SHP77 treated with DMSO at 0.1 percent for 48 hours (cell line): ENCODE measurements at regions not wholly inside any gene's neighbourhood (a gene's known extent, or its start where the extent isn't known, plus 50 kb on each side); places are given as distances from the start of the nearest gene placed in this dataset.
"Not testable (repeated sequence)": the region's sequence is repeated elsewhere in the genome, so short reads cannot be mapped to it uniquely, and the experiment has no call there.

Source experiments
- DNase-seq: peaks from one replicate; lab custom pipeline; 2025; lab: John Stamatoyannopoulos, UW

DNA sequence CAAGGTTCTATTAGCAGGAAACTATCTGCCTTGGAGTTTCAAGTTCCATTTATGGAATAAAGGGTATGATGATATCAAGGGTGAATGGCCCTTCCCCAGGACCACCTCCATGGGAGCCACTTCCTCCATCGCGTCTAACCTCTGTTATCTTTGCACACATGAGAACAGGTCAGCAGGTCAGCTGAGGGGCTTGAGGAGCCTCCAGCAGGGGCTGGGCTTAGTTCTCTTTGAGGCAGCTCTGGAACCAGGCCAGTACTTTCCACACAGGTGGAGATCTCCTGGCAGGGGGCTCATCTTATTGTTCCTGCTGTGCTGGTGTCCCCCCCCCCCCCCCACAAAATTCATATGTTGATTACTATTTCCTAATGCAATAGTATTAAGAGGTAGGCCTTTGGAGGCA lies 472.2 kb upstream of the ZMIZ1 start:
- DNase-seq = no peak

- no peak for DNase-seq
Measured at GRCh38 chr10:78597796-78598555, 470.8 kb upstream of the ZMIZ1 start.

DNA sequence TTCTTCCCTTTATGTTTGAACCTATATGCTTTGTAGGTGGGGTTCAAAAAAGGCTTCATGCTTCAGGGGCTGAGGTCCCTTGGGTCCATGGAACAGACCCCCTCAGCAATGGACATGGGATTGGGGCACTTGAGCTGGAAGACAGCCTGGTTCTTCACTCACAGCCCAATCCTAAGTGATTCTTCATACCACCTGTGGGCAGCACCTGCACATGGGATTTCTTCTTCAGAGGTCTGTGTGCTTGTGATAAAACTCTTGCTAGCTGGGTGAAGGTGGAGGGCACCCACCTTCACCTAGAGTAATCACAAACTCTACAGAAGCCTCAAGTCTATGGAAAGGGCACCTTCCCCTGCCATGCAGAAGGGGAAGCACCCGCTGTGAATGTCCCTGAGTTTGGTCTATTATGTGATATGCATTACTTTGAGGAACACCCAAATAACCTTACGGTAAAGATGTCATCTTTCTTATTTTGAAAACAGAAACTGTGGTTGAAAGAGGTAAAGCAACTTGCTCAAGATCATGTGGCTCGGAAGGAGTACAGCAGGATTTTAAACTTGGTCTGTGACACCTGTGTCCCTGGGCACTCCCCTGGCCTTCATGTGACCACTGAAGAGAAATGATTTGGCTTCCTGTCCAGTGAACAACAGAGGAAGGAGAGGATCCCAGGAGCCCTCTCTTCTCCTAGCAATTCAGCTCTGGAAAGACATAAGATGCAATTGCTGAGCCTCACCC lies 469.5 kb upstream of the ZMIZ1 start:
- no peak for DNase-seq

DNA sequence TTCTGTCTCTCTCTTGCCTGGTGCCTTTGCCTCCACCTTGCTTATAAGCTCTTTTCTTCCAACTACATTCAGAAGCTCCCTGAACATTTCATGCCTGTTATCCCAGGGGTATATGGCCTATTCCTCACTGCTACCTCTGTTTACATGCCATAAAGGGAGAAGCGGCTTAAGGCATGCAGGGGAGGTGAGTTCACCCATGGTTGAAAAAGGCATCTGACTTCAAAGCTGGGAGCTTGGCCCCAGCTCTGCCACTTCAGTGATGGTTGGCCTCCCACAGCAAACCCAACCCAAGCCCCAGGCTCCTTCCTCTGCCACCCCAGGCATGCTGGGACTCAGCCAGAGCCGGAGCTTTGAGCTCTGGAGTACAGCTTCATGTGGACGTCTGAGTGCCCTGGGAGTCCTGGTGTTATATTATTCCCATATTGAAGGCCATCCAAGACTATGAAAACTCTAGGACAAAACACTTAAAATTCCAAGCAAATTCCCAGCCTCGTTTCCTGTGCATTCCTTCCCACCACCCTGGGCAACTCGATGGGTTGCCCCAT lies 468.6 kb upstream of the ZMIZ1 start:
- no peak for DNase-seq

DNA sequence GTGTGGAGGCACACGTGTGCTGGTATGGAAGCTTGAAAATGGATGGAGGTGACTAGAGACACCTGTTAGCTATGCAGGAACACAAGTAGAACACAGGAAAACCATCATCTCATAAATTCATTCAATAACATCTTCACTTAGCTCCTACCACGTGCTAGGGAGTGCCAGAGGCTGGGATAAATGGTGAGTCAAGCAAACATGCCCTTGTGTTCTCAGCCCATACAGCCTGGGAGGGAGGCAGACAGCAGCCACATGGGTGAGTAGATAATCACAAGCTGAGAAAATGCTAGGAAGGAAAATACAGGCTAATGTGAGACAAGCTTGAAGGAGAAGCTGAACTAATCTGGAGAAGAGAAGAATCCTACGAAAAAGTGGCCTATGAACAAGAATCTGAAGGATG lies 468.0 kb upstream of the ZMIZ1 start:
- DNase-seq = no peak

- DNase-seq = no peak
Measured at GRCh38 chr10:78602201-78602932, 466.4 kb upstream of the ZMIZ1 start.

DNA sequence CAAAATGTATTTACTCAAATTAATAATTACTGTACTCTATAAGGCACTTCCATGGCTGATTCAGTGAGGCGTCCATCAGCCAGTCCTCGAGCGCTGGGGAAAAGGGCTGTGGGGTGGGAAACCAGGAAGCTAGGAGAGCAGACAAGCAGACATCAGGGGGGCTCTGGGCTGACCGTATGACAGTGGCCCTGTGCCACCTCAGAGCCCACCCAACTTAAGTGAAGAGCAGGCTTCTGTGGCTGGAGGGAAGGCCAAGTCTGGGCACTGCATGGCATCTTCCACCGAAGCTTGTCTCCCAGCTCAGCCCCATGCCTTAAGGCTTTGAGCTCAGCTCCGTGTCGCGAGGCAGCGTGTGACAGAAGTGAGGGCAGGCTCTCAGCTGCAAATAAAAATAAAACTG lies 464.5 kb upstream of the ZMIZ1 start:
- DNase-seq = no peak

- no peak for DNase-seq
Measured at GRCh38 chr10:78604721-78605120, 464.0 kb upstream of the ZMIZ1 start.

DNA sequence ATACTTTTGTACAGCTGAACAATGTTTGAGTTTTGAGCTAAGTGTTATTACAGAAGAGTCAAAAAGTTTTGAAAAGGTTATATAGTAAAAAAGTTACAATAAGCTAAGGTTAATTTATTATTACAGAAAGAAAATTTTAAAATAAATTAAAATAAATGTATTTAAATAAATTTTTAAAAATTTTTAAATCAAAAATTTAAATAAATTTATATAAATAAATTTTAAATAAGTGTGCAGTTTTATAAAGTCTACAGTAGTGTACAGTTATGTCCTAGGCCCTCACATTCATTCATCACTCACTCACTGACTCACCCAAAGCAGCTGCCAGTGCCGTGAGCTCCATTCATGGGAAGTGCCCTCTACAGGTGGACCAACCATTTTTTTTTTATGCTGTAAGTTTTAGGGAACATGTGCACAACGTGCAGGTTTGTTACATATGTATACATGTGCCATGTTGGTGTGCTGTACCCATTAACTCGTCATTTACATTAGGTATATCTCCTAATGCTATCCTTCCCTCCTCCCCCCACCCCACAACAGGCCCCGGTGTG lies 462.9 kb upstream of the ZMIZ1 start:
- DNase-seq = no peak

GRCh38 chr10:78606766-78607165 lies 462.0 kb upstream of the ZMIZ1 start:
- DNase-seq = not testable (repeated sequence)

GRCh38 chr10:78609976-78610375 lies 458.8 kb upstream of the ZMIZ1 start:
- no peak for DNase-seq

DNA sequence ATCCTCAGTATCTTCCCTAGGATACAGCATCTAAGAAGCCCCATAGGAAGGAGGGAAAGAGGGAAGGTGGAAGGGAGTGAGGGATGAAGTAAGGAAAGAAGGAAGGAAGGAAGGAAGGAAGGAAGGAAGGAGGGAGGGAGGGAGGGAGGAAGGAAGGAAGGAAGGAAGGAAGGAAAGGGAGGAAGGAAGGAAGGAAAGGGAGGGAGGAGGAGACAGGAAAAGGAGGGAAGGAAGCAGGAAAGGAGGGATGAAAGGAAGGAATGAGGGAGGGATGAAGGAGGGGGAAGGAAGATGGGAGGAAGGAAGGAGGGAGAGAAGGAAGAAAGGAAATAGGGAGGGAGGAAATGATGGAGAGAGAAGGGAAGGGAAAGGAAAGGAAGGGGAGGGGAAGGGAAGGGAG lies 455.6 kb upstream of the ZMIZ1 start:
- no peak for DNase-seq

GRCh38 chr10:78614267-78614666 lies 454.5 kb upstream of the ZMIZ1 start:
- no peak for DNase-seq

GRCh38 chr10:78614744-78615143 lies 454.0 kb upstream of the ZMIZ1 start:
- no peak for DNase-seq

DNA sequence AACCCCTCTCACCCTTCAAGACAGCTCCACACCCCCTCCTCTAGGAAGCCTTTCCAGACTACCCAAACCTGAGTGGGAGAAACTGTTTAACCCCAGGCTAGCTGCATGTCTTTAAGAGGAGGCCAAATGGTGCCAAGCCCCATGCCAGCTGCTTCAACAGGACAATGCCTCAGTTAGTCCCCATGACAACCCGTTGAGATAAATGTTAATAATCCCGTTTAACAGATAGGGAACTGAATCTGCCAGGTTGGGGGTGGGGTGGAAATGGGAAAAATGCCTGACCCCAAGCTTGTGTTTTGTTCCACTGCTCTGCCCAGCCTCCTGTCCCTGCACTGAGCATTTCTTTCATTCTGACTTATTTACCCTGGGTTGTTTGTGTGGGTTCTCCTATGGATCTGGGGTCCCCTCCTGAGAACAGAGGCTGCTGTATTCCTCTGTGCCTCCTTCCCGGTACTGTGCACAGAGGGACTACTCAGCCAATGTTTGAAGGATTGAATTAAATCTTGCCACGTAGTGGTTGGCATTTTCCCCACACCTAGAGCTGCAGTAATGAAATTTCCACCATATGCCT lies 452.6 kb upstream of the ZMIZ1 start:
- no peak for DNase-seq

DNA sequence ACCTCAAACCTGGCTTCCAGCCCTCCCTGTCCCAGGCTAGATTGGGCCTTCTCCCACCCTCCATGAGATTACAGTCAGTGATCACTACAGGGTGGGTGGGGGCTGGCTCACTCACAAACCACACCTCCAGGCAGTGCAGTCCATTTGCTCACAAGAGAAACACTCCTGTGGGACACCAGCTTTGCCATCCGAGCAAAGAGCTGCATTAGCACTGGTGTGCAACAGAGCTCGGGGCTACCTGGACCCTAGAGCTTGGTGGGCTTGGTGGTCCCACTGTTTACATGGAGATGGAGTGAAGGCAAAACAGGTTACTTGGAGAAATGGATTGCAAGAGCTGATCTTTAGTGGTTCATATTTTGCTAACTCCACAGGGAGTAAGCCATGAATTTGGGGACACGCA lies 451.7 kb upstream of the ZMIZ1 start:
- DNase-seq = no peak

DNA sequence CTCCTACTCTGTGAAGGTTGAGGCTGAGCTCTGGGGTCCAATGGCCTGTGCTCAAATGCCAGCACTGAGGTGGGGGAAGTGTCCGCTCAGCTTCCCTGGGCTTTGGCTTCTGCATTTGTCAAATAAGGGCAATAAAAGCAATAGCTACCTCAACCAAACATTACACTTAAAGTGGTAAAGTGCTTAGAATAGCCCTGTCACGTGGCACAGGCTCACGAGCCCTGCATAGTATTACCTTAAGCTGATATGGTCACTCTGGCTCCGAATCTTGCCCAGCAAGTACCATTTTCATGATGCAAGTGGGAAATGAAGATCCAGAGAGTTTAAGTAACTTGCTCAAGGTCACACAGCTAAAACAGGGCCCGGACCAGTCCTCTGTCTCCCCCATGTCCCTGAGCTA lies 451.1 kb upstream of the ZMIZ1 start:
- no peak for DNase-seq

DNA sequence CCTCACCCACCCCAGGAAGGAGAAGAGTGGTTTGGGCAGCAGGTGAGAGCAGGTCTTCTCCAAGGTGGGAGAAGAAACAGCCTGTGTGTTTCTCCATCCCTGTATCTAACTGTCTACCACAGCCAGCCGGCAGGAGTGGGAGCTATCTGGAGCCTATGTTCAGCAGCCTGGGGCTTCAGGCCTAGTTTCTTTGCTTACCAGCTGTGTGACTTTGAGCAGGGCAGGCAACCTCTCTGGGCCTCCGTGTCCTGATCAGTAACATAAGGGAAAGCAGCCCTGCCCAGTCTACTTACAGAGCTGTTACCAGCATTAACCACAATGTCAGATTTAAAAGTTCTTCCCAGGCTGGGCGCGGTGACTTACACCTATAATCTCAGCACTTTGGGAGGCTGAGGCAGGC lies 450.7 kb upstream of the ZMIZ1 start:
- DNase-seq = no peak

- no peak for DNase-seq
Measured at GRCh38 chr10:78619115-78619851, 449.5 kb upstream of the ZMIZ1 start.

- DNase-seq = no peak
Measured at GRCh38 chr10:78619896-78620295, 448.9 kb upstream of the ZMIZ1 start.
